HG03558 (cell line): ENCODE measurements at regions not wholly inside any gene's neighbourhood (a gene's known extent, or its start where the extent isn't known, plus 50 kb on each side); places are given as distances from the start of the nearest gene placed in this dataset.
A peak's percentile ranks its signal among the peaks of the same experiment; 100 is the strongest.

Experiments used
- ATAC-seq: cut with Tn5 transposase; IDR thresholded peaks from one replicate; pipeline ENCODE4 v1.9.1; 2021; ENCODE audit warnings: moderate number of reproducible peaks; ENCODE audit not compliant: unreplicated experiment; ENCODE audit errors: extremely low read depth

DNA sequence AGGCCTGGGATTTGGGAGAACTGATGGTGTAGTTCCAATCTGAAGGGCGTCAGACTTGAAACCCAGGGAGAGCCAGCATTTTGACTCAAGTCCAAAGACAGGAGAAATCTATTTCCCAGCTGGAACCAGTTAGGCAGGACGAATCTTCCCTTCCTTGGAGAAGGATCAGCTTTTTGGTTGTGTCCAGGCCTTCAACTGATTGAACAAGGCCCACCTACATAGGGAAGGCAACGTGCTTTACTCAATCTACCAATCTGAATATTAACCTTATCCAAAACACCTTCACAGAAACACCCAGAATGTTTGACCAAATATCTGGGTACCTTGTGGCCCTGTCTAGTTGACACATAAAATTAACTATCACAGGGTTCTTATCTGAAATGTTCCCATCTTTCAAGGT, 221.9 kb upstream of the DLGAP1 start:
- ATAC-seq, result no peak

DNA sequence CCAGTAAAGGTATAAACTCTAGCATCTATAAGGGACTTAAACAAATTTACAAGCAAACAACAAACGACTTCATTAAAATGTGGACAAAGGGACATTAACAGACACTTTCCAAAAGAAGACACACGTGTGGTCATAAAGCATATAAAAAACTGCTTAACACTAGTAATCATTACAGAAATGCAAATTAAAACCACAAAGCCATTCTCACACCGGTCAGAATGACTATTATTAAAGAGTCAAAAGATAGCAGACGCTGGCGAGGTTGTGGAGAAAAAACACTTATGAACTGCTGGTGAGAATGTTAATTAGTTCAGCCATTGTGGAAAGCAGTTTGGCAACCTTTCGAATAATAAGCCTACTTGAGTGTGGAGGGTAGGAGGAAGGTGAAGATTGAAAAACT, 217.1 kb upstream of the DLGAP1 start:
- no peak for ATAC-seq

DNA sequence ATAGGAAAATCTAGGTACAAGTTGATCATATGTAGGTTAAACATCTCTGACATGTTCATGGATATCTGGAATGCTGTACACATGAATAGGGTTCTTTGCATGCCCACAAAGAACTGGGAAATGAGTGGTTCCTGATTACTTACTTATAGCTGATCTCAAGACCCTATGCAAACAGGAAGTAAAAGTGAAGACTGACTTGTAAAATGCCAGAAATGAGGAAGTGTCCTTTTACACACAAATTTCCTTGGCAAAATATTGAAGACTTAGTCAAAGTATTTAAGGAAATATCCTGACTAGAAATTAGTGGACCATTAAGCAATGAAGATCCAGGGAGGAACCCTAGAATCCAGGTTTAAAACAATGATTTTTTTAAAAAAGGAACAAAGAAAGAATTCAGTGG, 203.7 kb upstream of the DLGAP1 start:
- no peak for ATAC-seq

DNA sequence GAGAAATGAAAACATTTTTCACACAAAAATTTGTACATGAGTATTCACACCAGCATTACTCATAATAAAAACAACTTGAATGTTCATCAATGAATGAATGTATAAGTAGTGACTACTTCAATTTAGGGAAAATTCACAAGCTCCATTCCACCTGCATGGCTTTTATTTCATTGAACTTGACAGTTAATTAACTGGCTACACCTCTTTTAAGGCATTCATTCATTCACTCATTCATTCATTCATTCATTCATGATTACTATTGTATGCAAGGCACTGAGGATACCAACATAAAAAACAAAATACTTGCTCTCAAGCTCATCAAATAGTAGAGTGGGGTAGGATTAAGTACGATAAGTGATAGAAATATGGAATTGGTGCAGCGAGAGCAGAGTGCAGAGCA, 198.3 kb upstream of the DLGAP1 start:
- no peak for ATAC-seq

DNA sequence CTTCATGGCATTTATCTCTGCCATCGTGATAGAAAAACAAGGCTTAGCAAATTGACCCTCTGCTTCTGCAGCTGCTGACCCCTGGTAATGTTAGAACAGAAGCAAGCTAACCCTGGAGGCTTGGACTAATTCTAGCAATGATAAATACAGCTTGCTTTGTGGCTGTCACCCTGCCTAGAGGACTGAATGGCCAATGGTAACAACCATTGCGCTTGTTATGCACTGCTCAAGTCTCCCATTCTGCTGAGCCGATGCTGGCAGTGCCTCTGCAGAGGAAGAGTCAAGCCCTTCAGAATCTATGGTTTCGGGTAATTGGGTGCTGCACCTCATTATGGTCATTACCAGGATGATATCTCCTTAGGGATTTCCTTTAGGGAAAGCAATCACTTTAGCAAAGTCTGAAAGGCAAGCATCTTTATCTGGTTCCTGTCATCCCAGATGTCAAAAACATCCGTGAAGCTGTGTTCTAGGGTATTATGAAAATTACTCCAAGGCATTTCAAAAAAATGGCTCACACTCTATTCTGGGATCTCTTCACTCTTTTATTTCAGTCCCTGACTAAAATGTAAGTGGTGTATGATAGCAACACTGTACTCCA, 186.8 kb upstream of the DLGAP1 start:
- ATAC-seq, result no peak

DNA sequence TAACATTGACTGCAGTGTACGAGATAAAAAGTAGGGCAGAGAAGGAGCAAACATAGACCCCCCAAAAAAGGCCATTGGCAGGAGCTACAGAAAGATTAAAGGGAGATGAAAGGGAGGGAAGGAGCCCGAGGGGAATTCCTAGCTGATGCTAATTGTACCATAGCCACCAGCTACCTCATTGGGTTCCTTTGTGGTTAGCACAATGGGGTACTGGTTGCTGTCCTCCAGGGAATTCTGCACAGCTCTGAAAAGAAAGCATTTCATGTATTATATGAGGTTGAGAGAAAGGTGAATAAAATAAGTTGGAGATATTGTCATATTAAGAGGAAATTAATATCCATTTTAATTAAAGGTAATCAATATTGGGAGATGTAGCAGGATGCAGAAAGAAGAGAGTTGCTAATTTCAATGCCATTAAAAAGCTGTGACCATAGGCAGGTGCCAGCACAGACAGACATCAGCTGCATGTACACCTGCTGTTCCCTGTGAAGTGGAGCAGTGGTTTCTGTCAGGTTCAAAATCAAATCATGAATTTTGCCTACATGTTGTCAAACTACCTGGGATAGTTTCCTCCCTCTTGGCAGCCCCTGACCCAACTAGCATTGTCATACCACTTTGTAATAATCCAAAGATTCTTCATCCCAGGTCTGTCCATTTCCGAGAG, 185.4 kb upstream of the DLGAP1 start:
- ATAC-seq, result no peak

- ATAC-seq, result peak; percentile 86
Measured at GRCh38 chr18:4639628-4640310, 184.7 kb upstream of the DLGAP1 start.

GRCh38 chr18:4638680-4639079, 183.6 kb upstream of the DLGAP1 start:
- ATAC-seq, result no peak

GRCh38 chr18:4637876-4638275, 182.8 kb upstream of the DLGAP1 start:
- no peak for ATAC-seq

DNA sequence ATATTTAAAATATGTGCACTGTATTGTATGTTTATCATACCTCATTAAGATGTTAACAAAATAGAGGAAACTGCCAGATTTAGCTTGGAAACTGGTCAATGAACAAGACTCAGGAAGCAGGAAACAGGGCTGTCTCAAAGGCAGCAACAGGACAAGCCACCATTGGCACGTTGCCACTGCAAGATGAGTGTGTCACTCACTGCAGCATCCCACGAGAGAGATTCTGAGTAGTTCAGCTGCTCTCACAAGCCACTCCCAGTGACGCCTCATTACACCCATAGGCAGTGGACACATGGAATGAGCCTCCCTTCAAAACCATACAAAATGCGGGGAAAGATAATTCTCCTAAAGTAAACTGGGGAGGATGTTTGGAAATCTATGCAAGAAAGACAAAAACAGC, 181.9 kb upstream of the DLGAP1 start:
- no peak for ATAC-seq

DNA sequence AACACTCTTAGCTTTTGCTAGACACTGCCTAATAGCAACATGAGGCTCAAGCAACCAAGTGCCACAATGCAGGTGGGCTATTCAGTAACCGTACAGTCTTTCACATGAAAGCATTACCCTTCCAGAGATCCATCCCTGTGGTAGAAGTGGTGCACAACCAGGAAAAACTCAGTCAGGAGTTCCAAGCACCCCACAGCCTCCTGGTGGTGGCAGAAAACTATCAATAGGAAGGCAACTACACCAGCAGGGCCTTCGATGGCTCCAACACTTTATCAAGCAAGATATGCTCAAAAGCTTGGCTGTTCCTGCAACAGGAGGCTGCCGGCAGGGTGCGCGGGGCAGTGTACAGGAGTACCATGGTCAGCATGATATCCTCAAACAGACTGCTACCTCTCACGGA, 176.1 kb upstream of the DLGAP1 start:
- ATAC-seq, result no peak

DNA sequence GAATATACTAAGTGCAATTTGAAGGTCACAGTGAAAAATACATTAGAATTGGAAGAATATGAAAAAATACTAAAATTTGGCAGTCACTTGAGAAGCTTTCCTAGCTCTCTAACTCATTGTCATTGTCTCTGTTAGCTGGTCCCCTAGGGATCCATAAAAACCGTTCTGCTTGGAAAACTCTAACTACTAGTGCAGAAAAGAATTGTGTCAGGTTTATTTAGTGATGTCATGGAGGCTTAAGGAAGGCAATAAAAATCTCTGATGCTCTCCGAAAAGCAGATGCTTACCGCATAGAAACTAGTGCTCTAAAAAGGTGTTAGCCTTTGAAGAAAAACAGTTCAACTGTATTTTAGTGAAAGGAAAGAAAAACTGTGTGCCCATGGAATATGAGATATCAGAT, 150.1 kb upstream of the DLGAP1 start:
- ATAC-seq, result no peak

- no peak for ATAC-seq
Measured at GRCh38 chr18:4603955-4604354, 148.8 kb upstream of the DLGAP1 start.

GRCh38 chr18:4599312-4599711, 144.2 kb upstream of the DLGAP1 start:
- ATAC-seq, result no peak

- ATAC-seq, result no peak
Measured at GRCh38 chr18:4597301-4597700, 142.2 kb upstream of the DLGAP1 start.

DNA sequence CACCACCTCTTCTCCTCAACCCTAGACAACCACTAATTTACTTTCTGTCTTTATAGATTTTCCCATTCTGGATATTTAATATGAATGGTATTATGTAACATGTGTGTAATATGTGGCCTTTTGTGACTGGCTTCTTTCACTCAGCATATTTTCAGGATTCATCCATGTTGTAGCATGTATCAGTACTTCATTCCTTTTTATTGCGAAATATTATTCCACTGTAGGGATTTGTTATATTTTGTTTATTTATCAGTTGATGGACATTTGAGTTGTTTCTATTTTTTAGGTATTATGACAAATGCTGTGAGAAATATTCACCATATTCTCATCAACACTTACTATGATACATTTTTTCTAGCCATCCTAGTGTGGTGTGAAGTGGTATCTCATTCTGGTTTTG, 138.8 kb upstream of the DLGAP1 start:
- no peak for ATAC-seq

DNA sequence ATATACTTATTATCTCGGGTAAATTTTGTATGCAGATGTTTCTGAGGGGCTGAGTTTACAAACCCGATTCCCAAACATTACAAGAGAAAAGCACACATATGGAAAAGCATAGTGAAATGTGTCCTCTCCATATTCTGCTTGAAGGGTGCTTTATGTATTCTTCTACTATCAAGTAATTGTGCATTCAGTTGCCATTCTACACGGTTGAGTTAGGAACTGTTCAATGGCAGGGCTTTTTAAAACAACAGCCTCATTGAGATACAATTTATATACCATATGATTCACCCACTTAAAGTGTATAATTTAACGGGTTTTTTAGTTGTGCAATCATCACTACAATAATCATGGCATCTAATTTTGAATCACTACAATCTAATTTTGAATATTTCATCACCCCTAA, 138.4 kb upstream of the DLGAP1 start:
- ATAC-seq, result no peak

GRCh38 chr18:4589056-4589800, 134.1 kb upstream of the DLGAP1 start:
- ATAC-seq, result no peak

DNA sequence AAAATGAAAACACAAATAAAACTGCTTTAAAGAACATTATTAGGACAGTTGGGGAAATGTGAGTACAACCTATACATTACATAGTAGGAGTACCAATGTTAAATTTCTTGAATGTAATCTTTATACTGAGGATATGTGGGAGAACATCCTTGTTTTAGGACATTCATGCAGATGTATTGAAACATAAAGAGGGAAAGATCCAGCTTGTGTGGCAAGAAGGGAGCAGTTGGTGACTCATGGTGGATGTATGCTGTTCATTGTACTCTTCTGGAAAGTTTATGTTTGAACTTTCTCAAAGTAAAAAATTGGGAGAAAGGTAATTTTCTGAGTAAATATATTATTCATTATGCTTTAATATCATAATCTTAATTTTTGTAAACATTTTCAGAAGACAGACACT, 132.1 kb upstream of the DLGAP1 start:
- ATAC-seq, result no peak

- ATAC-seq, result no peak
Measured at GRCh38 chr18:4586731-4587130, 131.6 kb upstream of the DLGAP1 start.
